HCT116 (cell line): ENCODE measurements at regions not wholly inside any gene's neighbourhood (a gene's known extent, or its start where the extent isn't known, plus 50 kb on each side); places are given as distances from the start of the nearest gene placed in this dataset.

ENCODE experiments used
- ATAC-seq: fragments of 200-7000 bp; cut with Tn5 transposase; 2 replicates; pipeline ENCODE4 v1.9.1; 2020; ENCODE audit warnings: mild to moderate bottlenecking, moderate library complexity
- BruUV-seq: library from RNA; stranded (reverse); fragments of 400-500 nt; replicated peaks from 2 replicates; lab custom pipeline; 2021; lab: Mats Ljungman, UMichigan
- CTCF ChIA-PET: fragments of 300-600 bp; sonication (Branson Sonifier 250); formaldehyde crosslinking; loops from one replicate; lab custom pipeline; 2021; ENCODE audit warnings: antibody characterized with exemption; lab: Charles Lee
- POLR2A ChIA-PET: fragments of 300-600, 350-600 bp; sonication (Branson Sonifier 250); formaldehyde crosslinking; loops from one replicate; lab custom pipeline; 2021; ENCODE audit warnings: antibody characterized with exemption; lab: Charles Lee
- RAD21 ChIA-PET, 2 experiments: fragments of 300-600 bp; sonication (Branson Sonifier 250); formaldehyde crosslinking; loops; one replicate each; lab custom pipeline; 2023; ENCODE audit warnings: low total read pairs in 2 of 2; ENCODE audit not compliant: uncharacterized antibody in 2 of 2, unreplicated experiment in 2 of 2, low non-redundant PET in 1 of 2; lab: Charles Lee
- DNase-seq: peaks from one replicate; pipeline ENCODE4 v3.0.0-alpha.2; 2010; ENCODE audit warnings: low read depth, low spot score
- H2AFZ ChIP-seq: fragments of 200-600 bp; shearing (Covaris generic), sonication (generic); 2 replicates; pipeline ENCODE4 v1.6.1; 2017; ENCODE audit warnings: low read depth, mixed run types, mixed read lengths, antibody characterized with exemption, low read length; ENCODE audit not compliant: poor library complexity, severe bottlenecking
- H3K27ac ChIP-seq: 2 replicates; pipeline ENCODE4 v1.5.1; 2012; ENCODE audit warnings: low read depth, low read length
- H3K27me3 ChIP-seq: fragments of 200-600 bp; sonication (generic); 2 replicates; pipeline ENCODE4 v1.6.1; 2016; ENCODE audit warnings: mixed run types, low read length, mixed read lengths; ENCODE audit not compliant: insufficient read depth
- H3K36me3 ChIP-seq, 2 experiments: fragments of 200-500 bp in 1 of 2; fragments of 200-600 bp in 1 of 2; sonication (Bioruptor generic) in 1 of 2; sonication (generic) in 1 of 2; 2 replicates each; pipeline versions ENCODE4 v1.5.1 to v1.6.1; 2014 to 2016; ENCODE audit warnings: low read length in 2 of 2, inconsistent platforms in 1 of 2, mixed read lengths in 1 of 2, mixed run types in 1 of 2; ENCODE audit not compliant: insufficient read depth in 2 of 2, control insufficient read depth in 1 of 2
- H3K4me1 ChIP-seq, 2 experiments: fragments of 200-600 bp in 1 of 2; sonication (generic) in 1 of 2; 2 replicates each; pipeline versions ENCODE4 v1.5.1 to v1.6.1; 2012 to 2017; ENCODE audit warnings: low read length in 2 of 2, inconsistent platforms in 1 of 2, mild to moderate bottlenecking in 1 of 2, mixed read lengths in 1 of 2, mixed run types in 1 of 2, moderate library complexity in 1 of 2; ENCODE audit not compliant: insufficient read depth in 2 of 2, control insufficient read depth in 1 of 2
- H3K4me2 ChIP-seq: fragments of 200-600 bp; sonication (generic); 2 replicates; pipeline ENCODE4 v1.6.1; 2017; ENCODE audit warnings: mixed run types, low read length, mixed read lengths
- H3K4me3 ChIP-seq, 2 experiments: fragments of 200-600 bp in 1 of 2; sonication (generic) in 1 of 2; replicated peaks in 1 of 2; 2 replicates each; pipeline ENCODE4 v1.5.1; 2011 to 2016; ENCODE audit warnings: low read length in 2 of 2, control low read depth in 1 of 2, low read depth in 1 of 2, mild to moderate bottlenecking in 1 of 2, mixed read lengths in 1 of 2, mixed run types in 1 of 2
- H3K79me2 ChIP-seq: fragments of 200-600 bp; sonication (generic); 2 replicates; pipeline ENCODE4 v1.6.1; 2017; ENCODE audit warnings: mild to moderate bottlenecking, mixed run types, low read length, moderate library complexity, mixed read lengths; ENCODE audit not compliant: insufficient read depth
- H3K9ac ChIP-seq: fragments of 200-600 bp; sonication (generic); 2 replicates; pipeline ENCODE4 v1.6.1; 2016; ENCODE audit warnings: low read length, mixed read lengths
- H3K9me2 ChIP-seq: fragments of 200-600 bp; sonication (generic), shearing (Covaris generic); 2 replicates; pipeline ENCODE4 v1.6.1; 2017; ENCODE audit warnings: mixed run types, mild to moderate bottlenecking, moderate library complexity; ENCODE audit not compliant: insufficient read depth
- H3K9me3 ChIP-seq, 2 experiments: fragments of 200-500 bp in 1 of 2; fragments of 200-600 bp in 1 of 2; sonication (Bioruptor generic) in 1 of 2; sonication (generic) in 1 of 2; 2 replicates each; pipeline ENCODE4 v1.6.1; 2014 to 2017; ENCODE audit warnings: low read length in 2 of 2, mixed read lengths in 2 of 2, inconsistent platforms in 1 of 2, low read depth in 1 of 2, mild to moderate bottlenecking in 1 of 2, mixed run types in 1 of 2, moderate library complexity in 1 of 2; ENCODE audit not compliant: control insufficient read depth in 1 of 2, insufficient read depth in 1 of 2
- H4K20me1 ChIP-seq: fragments of 200-600 bp; sonication (generic), shearing (Covaris generic); 2 replicates; pipeline ENCODE4 v1.6.1; 2017; ENCODE audit warnings: mixed run types, mild to moderate bottlenecking, moderate library complexity; ENCODE audit not compliant: insufficient read depth
- CBX3 ChIP-seq: IDR thresholded peaks from 2 replicates; pipeline ENCODE4 v1.6.1; 2012; ENCODE audit warnings: low read depth
- EGR1 ChIP-seq: IDR thresholded peaks from 2 replicates; pipeline ENCODE4 v1.6.1; 2012; ENCODE audit warnings: low read depth
- EZH2phosphoT487 ChIP-seq: fragments of 200-600 bp; IDR thresholded peaks from 2 replicates; pipeline ENCODE4 v1.6.1; 2018; ENCODE audit warnings: antibody characterized with exemption, borderline replicate concordance
- FOSL1 ChIP-seq: IDR thresholded peaks from 2 replicates; pipeline ENCODE4 v1.6.1; 2012; ENCODE audit warnings: low read depth
- POLR2AphosphoS5 ChIP-seq: IDR thresholded peaks from 2 replicates; pipeline ENCODE4 v1.6.1; 2011; ENCODE audit warnings: mild to moderate bottlenecking, low read depth, low read length, moderate library complexity
- SIN3A ChIP-seq: IDR thresholded peaks from 2 replicates; pipeline ENCODE4 v1.6.1; 2012; ENCODE audit warnings: low read depth
- SRF ChIP-seq: IDR thresholded peaks from 2 replicates; pipeline ENCODE4 v1.6.1; 2012; ENCODE audit warnings: low read depth
- TCF7L2 ChIP-seq: IDR thresholded peaks from 2 replicates; pipeline ENCODE4 v1.7.0; 2011; ENCODE audit warnings: borderline replicate concordance, inconsistent platforms; ENCODE audit not compliant: insufficient read depth, insufficient read length; ENCODE audit errors: extremely low read depth
- intact Hi-C: fragments of 100-400 bp; cut with micrococcal nuclease; formaldehyde crosslinking; loops from 2 replicates; pipeline ENCODE4 v1.10.0; 2022
- TF ChIP-seq, protein P1 (sequence below), 3 experiments: fragments of 200-600 bp in 1 of 3; sonication (generic) in 1 of 3; IDR thresholded peaks in 2 of 3; conservative IDR thresholded peaks in 1 of 3; 2 replicates each; pipeline ENCODE4 v1.5.1; 2012 to 2017; ENCODE audit warnings: low read depth in 2 of 3, low read length in 2 of 3, antibody characterized with exemption in 1 of 3, borderline replicate concordance in 1 of 3, control low read depth in 1 of 3, mild to moderate bottlenecking in 1 of 3, mixed read lengths in 1 of 3, mixed run types in 1 of 3, moderate library complexity in 1 of 3; ENCODE audit not compliant: insufficient read depth in 1 of 3
- TF ChIP-seq, protein P2 (sequence below): IDR thresholded peaks from 2 replicates; pipeline ENCODE4 v1.6.1; 2012
- TF ChIP-seq, protein P3 (sequence below): IDR thresholded peaks from 2 replicates; pipeline ENCODE4 v1.6.1; 2012
- TF ChIP-seq, protein P4 (sequence below): IDR thresholded peaks from 2 replicates; pipeline ENCODE4 v1.6.1; 2012; ENCODE audit warnings: low read depth

DNA sequence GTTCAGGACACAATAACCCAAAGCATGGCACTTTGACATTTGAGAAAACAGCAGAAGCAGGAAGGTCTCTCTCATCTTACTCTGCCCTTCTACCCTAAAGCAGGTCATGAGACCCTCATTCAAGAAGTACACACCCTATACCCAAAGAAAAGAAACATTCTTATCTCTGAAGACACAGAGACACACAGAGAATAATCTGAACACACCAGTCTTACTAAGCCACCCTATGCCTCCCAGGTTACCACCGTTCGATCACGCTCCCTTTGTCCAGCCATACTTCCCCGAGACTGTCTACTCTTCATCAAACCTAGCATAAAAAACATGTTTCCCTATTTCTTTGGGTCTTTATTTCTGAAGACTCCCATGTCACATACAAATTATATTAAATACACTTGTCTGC is 66.5 kb upstream of the ANKRD10 start:
- ChIA-PET CTCF (no interaction called here), RAD21 (no interaction called here), POLR2A (no interaction called here)
- Histone ChIP-seq H3K27me3 (no peaks in the 10 kb centered on the region), H3K36me3 (peaks cover 0 to 28% of the 10 kb centered on the region in 2 experiments; a peak in 1 of 4 replicates), H3K4me2 (no peak overlapping the region), H3K9me2 (no peaks in the 10 kb centered on the region), H3K9me3 (no peaks in the 10 kb centered on the region), H3K9ac (no peak overlapping the region), H3K79me2 (no peaks in the 10 kb centered on the region), H3K4me1 (no peaks in the 10 kb centered on the region), H3K27ac (no peak overlapping the region), H4K20me1 (no peaks in the 10 kb centered on the region), H2AFZ (no peak overlapping the region), H3K4me3 (no peak overlapping the region)
- no peak for TF ChIP-seq SRF
- no peak for TF ChIP-seq FOSL1
- TF ChIP-seq, protein P1, sequence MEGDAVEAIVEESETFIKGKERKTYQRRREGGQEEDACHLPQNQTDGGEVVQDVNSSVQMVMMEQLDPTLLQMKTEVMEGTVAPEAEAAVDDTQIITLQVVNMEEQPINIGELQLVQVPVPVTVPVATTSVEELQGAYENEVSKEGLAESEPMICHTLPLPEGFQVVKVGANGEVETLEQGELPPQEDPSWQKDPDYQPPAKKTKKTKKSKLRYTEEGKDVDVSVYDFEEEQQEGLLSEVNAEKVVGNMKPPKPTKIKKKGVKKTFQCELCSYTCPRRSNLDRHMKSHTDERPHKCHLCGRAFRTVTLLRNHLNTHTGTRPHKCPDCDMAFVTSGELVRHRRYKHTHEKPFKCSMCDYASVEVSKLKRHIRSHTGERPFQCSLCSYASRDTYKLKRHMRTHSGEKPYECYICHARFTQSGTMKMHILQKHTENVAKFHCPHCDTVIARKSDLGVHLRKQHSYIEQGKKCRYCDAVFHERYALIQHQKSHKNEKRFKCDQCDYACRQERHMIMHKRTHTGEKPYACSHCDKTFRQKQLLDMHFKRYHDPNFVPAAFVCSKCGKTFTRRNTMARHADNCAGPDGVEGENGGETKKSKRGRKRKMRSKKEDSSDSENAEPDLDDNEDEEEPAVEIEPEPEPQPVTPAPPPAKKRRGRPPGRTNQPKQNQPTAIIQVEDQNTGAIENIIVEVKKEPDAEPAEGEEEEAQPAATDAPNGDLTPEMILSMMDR (IDR thresholded peaks at IDR 0.05 in 2 of 3, conservative IDR thresholded peaks at IDR 0.05 in 1 of 3; ENCODE audit: borderline replicate concordance in 1 of 3, insufficient read depth in 1 of 3, low read depth in 2 of 3, low read length in 2 of 3): no peak
- TF ChIP-seq, protein P2, sequence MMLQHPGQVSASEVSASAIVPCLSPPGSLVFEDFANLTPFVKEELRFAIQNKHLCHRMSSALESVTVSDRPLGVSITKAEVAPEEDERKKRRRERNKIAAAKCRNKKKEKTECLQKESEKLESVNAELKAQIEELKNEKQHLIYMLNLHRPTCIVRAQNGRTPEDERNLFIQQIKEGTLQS: no peak
- no peak for TF ChIP-seq EGR1
- no peak for TF ChIP-seq EZH2phosphoT487
- no peak for TF ChIP-seq TCF7L2
- TF ChIP-seq SIN3A: no peak
- TF ChIP-seq CBX3: no peak
- TF ChIP-seq, protein P3, sequence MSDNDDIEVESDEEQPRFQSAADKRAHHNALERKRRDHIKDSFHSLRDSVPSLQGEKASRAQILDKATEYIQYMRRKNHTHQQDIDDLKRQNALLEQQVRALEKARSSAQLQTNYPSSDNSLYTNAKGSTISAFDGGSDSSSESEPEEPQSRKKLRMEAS: no peak
- TF ChIP-seq POLR2AphosphoS5: no peak
- TF ChIP-seq, protein P4, sequence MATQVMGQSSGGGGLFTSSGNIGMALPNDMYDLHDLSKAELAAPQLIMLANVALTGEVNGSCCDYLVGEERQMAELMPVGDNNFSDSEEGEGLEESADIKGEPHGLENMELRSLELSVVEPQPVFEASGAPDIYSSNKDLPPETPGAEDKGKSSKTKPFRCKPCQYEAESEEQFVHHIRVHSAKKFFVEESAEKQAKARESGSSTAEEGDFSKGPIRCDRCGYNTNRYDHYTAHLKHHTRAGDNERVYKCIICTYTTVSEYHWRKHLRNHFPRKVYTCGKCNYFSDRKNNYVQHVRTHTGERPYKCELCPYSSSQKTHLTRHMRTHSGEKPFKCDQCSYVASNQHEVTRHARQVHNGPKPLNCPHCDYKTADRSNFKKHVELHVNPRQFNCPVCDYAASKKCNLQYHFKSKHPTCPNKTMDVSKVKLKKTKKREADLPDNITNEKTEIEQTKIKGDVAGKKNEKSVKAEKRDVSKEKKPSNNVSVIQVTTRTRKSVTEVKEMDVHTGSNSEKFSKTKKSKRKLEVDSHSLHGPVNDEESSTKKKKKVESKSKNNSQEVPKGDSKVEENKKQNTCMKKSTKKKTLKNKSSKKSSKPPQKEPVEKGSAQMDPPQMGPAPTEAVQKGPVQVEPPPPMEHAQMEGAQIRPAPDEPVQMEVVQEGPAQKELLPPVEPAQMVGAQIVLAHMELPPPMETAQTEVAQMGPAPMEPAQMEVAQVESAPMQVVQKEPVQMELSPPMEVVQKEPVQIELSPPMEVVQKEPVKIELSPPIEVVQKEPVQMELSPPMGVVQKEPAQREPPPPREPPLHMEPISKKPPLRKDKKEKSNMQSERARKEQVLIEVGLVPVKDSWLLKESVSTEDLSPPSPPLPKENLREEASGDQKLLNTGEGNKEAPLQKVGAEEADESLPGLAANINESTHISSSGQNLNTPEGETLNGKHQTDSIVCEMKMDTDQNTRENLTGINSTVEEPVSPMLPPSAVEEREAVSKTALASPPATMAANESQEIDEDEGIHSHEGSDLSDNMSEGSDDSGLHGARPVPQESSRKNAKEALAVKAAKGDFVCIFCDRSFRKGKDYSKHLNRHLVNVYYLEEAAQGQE: no peak
- no peak for DNase-seq
- intact Hi-C loops: no loop called here
- ATAC-seq: no peak
- no TSS peak for BruUV-seq
